ENCODE measurements at regions not wholly inside any gene's neighbourhood (a gene's known extent, or its start where the extent isn't known, plus 50 kb on each side); places are given as distances from the start of the nearest gene placed in this dataset.

DNA sequence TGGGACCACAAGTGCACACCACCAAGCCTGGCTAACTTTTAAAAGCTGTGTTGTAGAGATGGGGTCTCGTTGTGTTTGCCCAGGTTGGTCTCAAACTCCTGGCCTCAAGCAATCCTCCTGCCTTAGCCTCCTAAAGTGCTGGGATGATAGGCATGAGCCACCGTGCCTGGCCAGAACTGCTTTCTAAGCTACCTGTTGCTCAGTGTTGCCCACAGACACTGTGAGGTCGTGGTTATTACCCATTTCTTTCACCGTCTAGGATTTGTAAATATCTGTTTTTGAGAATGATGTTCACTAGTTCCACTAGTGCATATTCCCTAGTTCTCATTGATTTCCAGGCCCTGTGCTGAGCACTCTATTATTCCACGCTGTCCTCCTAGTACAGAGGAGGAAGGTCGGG is 51.4 kb upstream of the FAM89A start:
- DNase-seq (peak; percentile 9), ATAC-seq (no peak)
- Mint-ChIP-seq H3K36me3 (no peaks in the 10 kb centered on the region), H3K9me3 (ENCODE audit: low read depth) (no peaks in the 10 kb centered on the region), H3K27ac (no peak overlapping the region), H3K27me3 (peaks cover 27% of the 10 kb centered on the region), H3K4me3 (no peak overlapping the region), H3K4me1 (no peaks in the 10 kb centered on the region)
- CTCF ChIA-PET, result interaction anchor here (1.0 to 2.6 kb wide), 5 partner anchors 15 to 175 kb away, joined by 3 to 9 read pairs (median 4); no protein-coding TSS in a partner anchor

All from activated CD8-positive, alpha-beta memory T cell treated with anti-CD3 and anti-CD28 coated beads, Interleukin-2, amount 10 ng/mL, durations not matched to agents 7 days and 5 days (primary cell).